SK-N-SH (cell line): ENCODE measurements at regions not wholly inside any gene's neighbourhood (a gene's known extent, or its start where the extent isn't known, plus 50 kb on each side); places are given as distances from the start of the nearest gene placed in this dataset.

Experiments used
- CTCF ChIA-PET: fragments of 300-600, 350-600 bp; formaldehyde crosslinking; extraction: SDS; loops from one replicate; lab custom pipeline; 2021; lab: Yijun Ruan, JAX
- POLR2A ChIA-PET: fragments of 350-600 bp; sonication (Branson Sonifier 250); formaldehyde crosslinking; extraction: SDS; loops from one replicate; lab custom pipeline; 2020; ENCODE audit warnings: antibody characterized with exemption, inconsistent platforms; lab: Yijun Ruan, JAX
- DNase-seq: peaks from one replicate; pipeline ENCODE4 v3.0.0; 2012
- H2AFZ ChIP-seq: fragments of 200-600 bp; sonication (generic); 2 replicates; pipeline ENCODE4 v1.8.1; 2016; ENCODE audit warnings: antibody characterized with exemption, mild to moderate bottlenecking, low read depth
- H3F3A ChIP-seq: fragments of 200-600 bp; sonication (generic); replicated peaks from 2 replicates; pipeline ENCODE3; 2016; ENCODE audit warnings: antibody characterized with exemption, mild to moderate bottlenecking; ENCODE audit not compliant: insufficient read depth
- H3K27ac ChIP-seq, 2 experiments: fragments of 200-500 bp in 1 of 2; fragments of 200-600 bp in 1 of 2; sonication (Bioruptor generic) in 1 of 2; sonication (generic), shearing (Covaris generic) in 1 of 2; 2 replicates each; pipeline versions ENCODE4 v1.5.1 to v1.6.1; 2014 to 2016; ENCODE audit warnings: low read depth in 2 of 2, inconsistent platforms in 1 of 2, low read length in 1 of 2, mild to moderate bottlenecking in 1 of 2, mixed read lengths in 1 of 2
- H3K27me3 ChIP-seq: fragments of 200-600 bp; sonication (generic), shearing (Covaris generic); 2 replicates; pipeline ENCODE4 v1.6.1; 2016; ENCODE audit warnings: mixed run types; ENCODE audit not compliant: insufficient read depth
- H3K36me3 ChIP-seq, 2 experiments: fragments of 200-500 bp in 1 of 2; fragments of 200-600 bp in 1 of 2; sonication (Bioruptor generic) in 1 of 2; sonication (generic) in 1 of 2; replicated peaks in 1 of 2; 2 replicates each; pipeline versions ENCODE3 to v1.5.1; 2014 to 2016; ENCODE audit warnings: low read length in 1 of 2, mild to moderate bottlenecking in 1 of 2; ENCODE audit not compliant: insufficient read depth in 2 of 2, control insufficient read depth in 1 of 2
- H3K4me1 ChIP-seq, 2 experiments: fragments of 200-500 bp in 1 of 2; fragments of 200-600 bp in 1 of 2; sonication (Bioruptor generic) in 1 of 2; sonication (generic), shearing (Covaris generic) in 1 of 2; 2 replicates each; pipeline versions ENCODE4 v1.5.1 to v1.6.1; 2014 to 2016; ENCODE audit warnings: low read depth in 1 of 2, low read length in 1 of 2, mixed run types in 1 of 2; ENCODE audit not compliant: insufficient read depth in 2 of 2, control insufficient read depth in 1 of 2
- H3K4me2 ChIP-seq: fragments of 200-600 bp; sonication (generic), shearing (Covaris generic); 2 replicates; pipeline ENCODE4 v1.6.1; 2017; ENCODE audit warnings: mixed run types
- H3K4me3 ChIP-seq, 2 experiments: fragments of 200-500 bp in 1 of 2; fragments of 200-600 bp in 1 of 2; sonication (Bioruptor generic) in 1 of 2; sonication (generic), shearing (Covaris generic) in 1 of 2; 2 replicates each; pipeline versions ENCODE4 v1.5.1 to v1.8.1; 2014 to 2016; ENCODE audit warnings: low read depth in 2 of 2, inconsistent platforms in 1 of 2, low read length in 1 of 2, mild to moderate bottlenecking in 1 of 2, mixed read lengths in 1 of 2, moderate library complexity in 1 of 2
- H3K79me2 ChIP-seq: fragments of 200-600 bp; sonication (generic); 2 replicates; pipeline ENCODE4 v1.8.1; 2017; ENCODE audit warnings: mild to moderate bottlenecking; ENCODE audit not compliant: insufficient read depth
- H3K9ac ChIP-seq: fragments of 200-600 bp; sonication (generic); 2 replicates; pipeline ENCODE4 v1.6.1; 2017; ENCODE audit warnings: mixed run types
- H3K9me2 ChIP-seq: fragments of 200-600 bp; sonication (generic); 2 replicates; pipeline ENCODE4 v1.6.1; 2017; ENCODE audit warnings: mixed run types
- H3K9me3 ChIP-seq: fragments of 200-600 bp; sonication (generic); 2 replicates; pipeline ENCODE4 v1.6.1; 2017; ENCODE audit warnings: mixed run types, mild to moderate bottlenecking, moderate library complexity
- H4K20me1 ChIP-seq: fragments of 200-600 bp; sonication (generic); 2 replicates; pipeline ENCODE4 v1.6.1; 2017; ENCODE audit warnings: mild to moderate bottlenecking, mixed run types; ENCODE audit not compliant: insufficient read depth
- ELF1 ChIP-seq: IDR thresholded peaks from 2 replicates; pipeline ENCODE4 v1.4.0; 2012
- FOSL2 ChIP-seq: IDR thresholded peaks from 2 replicates; pipeline ENCODE4 v1.4.0; 2012; ENCODE audit warnings: low read depth, mild to moderate bottlenecking, moderate library complexity, borderline replicate concordance
- GATA2 ChIP-seq: sonication (generic); formaldehyde crosslinking; IDR thresholded peaks from 2 replicates; pipeline ENCODE4 v1.5.0; 2020; ENCODE audit warnings: mild to moderate bottlenecking, missing genetic modification reagents
- MXI1 ChIP-seq: IDR thresholded peaks from 2 replicates; pipeline ENCODE4 v1.6.1; 2012; ENCODE audit warnings: mild to moderate bottlenecking, low read depth, low read length, improper control_type of control experiment
- RAD21 ChIP-seq: IDR thresholded peaks from 2 replicates; pipeline ENCODE4 v1.6.1; 2012; ENCODE audit warnings: mild to moderate bottlenecking, low read length
- SMC3 ChIP-seq: IDR thresholded peaks from 2 replicates; pipeline ENCODE4 v1.6.1; 2012; ENCODE audit warnings: low read depth, low read length, improper control_type of control experiment
- TAF1 ChIP-seq: IDR thresholded peaks from 2 replicates; pipeline ENCODE4 v1.6.1; 2012; ENCODE audit warnings: low read depth, mild to moderate bottlenecking, low read length, moderate library complexity, borderline replicate concordance
- TCF12 ChIP-seq: IDR thresholded peaks from 2 replicates; pipeline ENCODE4 v1.4.0; 2012
- WGBS: methylation state at CpG from one replicate; pipeline ENCODE4 v1.1.6; 2017; ENCODE audit warnings: low lambda C conversion rate; 5-methylcytosine and 5-hydroxymethylcytosine counted together
- TF ChIP-seq, protein P1 (sequence below): IDR thresholded peaks from 2 replicates; pipeline ENCODE4 v1.4.0; 2012; ENCODE audit warnings: low read depth, borderline replicate concordance
- TF ChIP-seq, protein P2 (sequence below): IDR thresholded peaks from 2 replicates; pipeline ENCODE4 v1.4.0; 2012; ENCODE audit warnings: low read depth, borderline replicate concordance

DNA sequence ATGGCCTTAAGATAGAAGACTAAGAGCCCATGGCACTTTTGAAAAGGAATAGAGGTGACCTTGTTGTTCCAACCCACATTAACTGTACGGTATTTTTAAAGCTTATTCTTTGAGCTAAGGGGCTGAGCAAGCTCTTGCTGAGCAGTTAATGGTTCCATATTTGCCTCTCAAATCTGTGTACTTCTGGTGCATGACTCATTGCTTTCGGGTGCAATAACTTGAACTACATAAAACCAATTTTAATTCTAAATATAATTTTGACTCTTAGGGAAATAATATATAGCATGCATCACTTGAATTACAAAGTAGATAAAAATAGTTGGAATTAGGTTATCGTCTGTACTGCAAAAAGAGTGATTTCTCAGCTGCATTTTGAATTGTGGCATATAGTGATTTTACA lies 348.1 kb upstream of the CITED2 start:
- no peak for DNase-seq
- Histone ChIP-seq H3K27me3 (no peaks in the 10 kb centered on the region), H3K79me2 (no peaks in the 10 kb centered on the region), H3K9me2 (no peaks in the 10 kb centered on the region), H3K4me3 (no peak overlapping the region), H3K4me1 (no peaks in the 10 kb centered on the region), H2AFZ (no peak overlapping the region), H3F3A (no peaks in the 10 kb centered on the region), H3K9me3 (peaks cover 5% of the 10 kb centered on the region), H3K27ac (no peak overlapping the region), H4K20me1 (no peaks in the 10 kb centered on the region), H3K36me3 (no peaks in the 10 kb centered on the region), H3K4me2 (no peak overlapping the region), H3K9ac (no peak overlapping the region)
- TF ChIP-seq GATA2 (CRISPR knock-in tag): no peak
- TF ChIP-seq, protein P1, sequence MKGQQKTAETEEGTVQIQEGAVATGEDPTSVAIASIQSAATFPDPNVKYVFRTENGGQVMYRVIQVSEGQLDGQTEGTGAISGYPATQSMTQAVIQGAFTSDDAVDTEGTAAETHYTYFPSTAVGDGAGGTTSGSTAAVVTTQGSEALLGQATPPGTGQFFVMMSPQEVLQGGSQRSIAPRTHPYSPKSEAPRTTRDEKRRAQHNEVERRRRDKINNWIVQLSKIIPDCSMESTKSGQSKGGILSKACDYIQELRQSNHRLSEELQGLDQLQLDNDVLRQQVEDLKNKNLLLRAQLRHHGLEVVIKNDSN: no peak
- no peak for TF ChIP-seq TCF12
- no peak for TF ChIP-seq MXI1
- TF ChIP-seq, protein P2, sequence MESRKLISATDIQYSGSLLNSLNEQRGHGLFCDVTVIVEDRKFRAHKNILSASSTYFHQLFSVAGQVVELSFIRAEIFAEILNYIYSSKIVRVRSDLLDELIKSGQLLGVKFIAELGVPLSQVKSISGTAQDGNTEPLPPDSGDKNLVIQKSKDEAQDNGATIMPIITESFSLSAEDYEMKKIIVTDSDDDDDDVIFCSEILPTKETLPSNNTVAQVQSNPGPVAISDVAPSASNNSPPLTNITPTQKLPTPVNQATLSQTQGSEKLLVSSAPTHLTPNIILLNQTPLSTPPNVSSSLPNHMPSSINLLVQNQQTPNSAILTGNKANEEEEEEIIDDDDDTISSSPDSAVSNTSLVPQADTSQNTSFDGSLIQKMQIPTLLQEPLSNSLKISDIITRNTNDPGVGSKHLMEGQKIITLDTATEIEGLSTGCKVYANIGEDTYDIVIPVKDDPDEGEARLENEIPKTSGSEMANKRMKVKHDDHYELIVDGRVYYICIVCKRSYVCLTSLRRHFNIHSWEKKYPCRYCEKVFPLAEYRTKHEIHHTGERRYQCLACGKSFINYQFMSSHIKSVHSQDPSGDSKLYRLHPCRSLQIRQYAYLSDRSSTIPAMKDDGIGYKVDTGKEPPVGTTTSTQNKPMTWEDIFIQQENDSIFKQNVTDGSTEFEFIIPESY: no peak
- TF ChIP-seq FOSL2: no peak
- POLR2A ChIA-PET: no interaction called here
- WGBS: 55% methylated on average over 3 of the region's 3 CpGs
- CTCF ChIA-PET: no interaction called here

DNA sequence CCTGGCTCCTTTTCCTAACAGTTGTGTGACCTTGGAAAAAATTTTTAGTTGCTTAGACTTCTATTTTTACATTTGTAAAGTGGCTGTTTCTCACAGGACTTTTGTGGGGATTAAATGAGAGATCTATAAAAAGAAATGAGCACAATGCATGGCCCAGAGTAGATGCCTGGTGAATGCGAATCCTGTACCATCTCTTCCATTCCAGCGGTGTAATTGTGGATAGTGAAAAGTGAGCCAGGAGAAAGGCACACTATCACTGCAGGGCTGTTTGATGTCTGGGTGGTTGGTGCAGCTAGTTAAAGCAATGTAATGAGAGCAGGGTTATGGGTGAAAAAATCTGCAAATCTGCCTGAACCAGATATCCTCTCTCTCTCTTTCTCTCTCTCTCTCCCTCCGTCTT lies 347.5 kb upstream of the CITED2 start:
- no peak for DNase-seq
- Histone ChIP-seq H3K4me1 (no peaks in the 10 kb centered on the region), H3K4me3 (no peak overlapping the region), H3K9me2 (no peaks in the 10 kb centered on the region), H3K9ac (no peak overlapping the region), H3K79me2 (no peaks in the 10 kb centered on the region), H3K9me3 (peaks cover 5% of the 10 kb centered on the region), H3F3A (no peaks in the 10 kb centered on the region), H2AFZ (no peak overlapping the region), H4K20me1 (no peaks in the 10 kb centered on the region), H3K27me3 (no peaks in the 10 kb centered on the region), H3K27ac (no peak overlapping the region), H3K36me3 (no peaks in the 10 kb centered on the region), H3K4me2 (no peak overlapping the region)
- ChIA-PET POLR2A (no interaction called here), CTCF (no interaction called here)
- 82% methylated on average over 3 of the region's 3 CpGs for WGBS
- TF ChIP-seq FOSL2 (no peak), RAD21 (no peak), ELF1 (no peak), SMC3 (no peak), TAF1 (no peak)
- TF ChIP-seq, protein P1: no peak
